ENCODE measurements at regions not wholly inside any gene's neighbourhood (a gene's known extent, or its start where the extent isn't known, plus 50 kb on each side); places are given as distances from the start of the nearest gene placed in this dataset.

GRCh38 chr4:53929955-53930798 lies 134.2 kb downstream of the CHIC2 start:
- Histone ChIP-seq H3K27me3 (ENCODE audit: control insufficient read depth, insufficient read depth, low read length) (no peaks in the 10 kb centered on the region), H3K4me3 (ENCODE audit: low read depth, low read length) (no peak overlapping the region), H3K27ac (ENCODE audit: low read depth, low read length) (peak overlapping the region; percentile 54), H3K9me3 (ENCODE audit: control insufficient read depth, insufficient read depth, low read length) (peaks cover 2% of the 10 kb centered on the region)
- ChIA-PET POLR2A (interaction anchor here (0.7 to 1.9 kb wide), 2 partner anchors 21 to 123 kb away, joined by 8 to 13 read pairs; no protein-coding TSS in a partner anchor), CTCF (interaction anchor here (0.7 to 4.1 kb wide), 26 partner anchors 10 to 453 kb away, joined by 3 to 22 read pairs (median 4); no protein-coding TSS in a partner anchor)
- DNase-seq (ENCODE audit: low read depth, low spot score) = peak; percentile 69
- peak; percentile 73 for TF ChIP-seq CTCF (IDR thresholded peaks at IDR 0.05; ENCODE audit: low read depth, low read length)

- H3K9me3 ChIP-seq (ENCODE audit: control insufficient read depth, insufficient read depth, low read length) = peaks cover 2% of the 10 kb centered on the region
- TF ChIP-seq CTCF (IDR thresholded peaks at IDR 0.05; ENCODE audit: low read depth, low read length) = no peak
- no peak overlapping the region for H3K4me3 ChIP-seq (ENCODE audit: low read depth, low read length)
- CTCF ChIA-PET = interaction anchor here (0.7 to 4.1 kb wide), 25 partner anchors 9 to 1974 kb away, joined by 3 to 22 read pairs (median 4); no protein-coding TSS in a partner anchor
- POLR2A ChIA-PET = interaction anchor here (0.7 to 1.9 kb wide), 6 partner anchors 9 to 769 kb away, joined by 3 to 13 read pairs (median 4); no protein-coding TSS in a partner anchor
- no peak for DNase-seq (ENCODE audit: low read depth, low spot score)
- peak overlapping the region; percentile 54 for H3K27ac ChIP-seq (ENCODE audit: low read depth, low read length)
- no peaks in the 10 kb centered on the region for H3K27me3 ChIP-seq (ENCODE audit: control insufficient read depth, insufficient read depth, low read length)
Observed at GRCh38 chr4:53929311-53929710, 135.1 kb downstream of the CHIC2 start.

- POLR2A ChIA-PET = interaction anchor here (0.7 to 1.9 kb wide), 5 partner anchors 9 to 768 kb away, joined by 3 to 13 read pairs (median 4); no protein-coding TSS in a partner anchor
Observed at GRCh38 chr4:53928825-53929224, 135.6 kb downstream of the CHIC2 start.

GRCh38 chr4:53925050-53925605 lies 139.3 kb downstream of the CHIC2 start:
- DNase-seq (ENCODE audit: low read depth, low spot score) = no peak
- CTCF ChIA-PET = no interaction called here
- POLR2A ChIA-PET = no interaction called here
- Histone ChIP-seq H3K27ac (ENCODE audit: low read depth, low read length) (no peak overlapping the region), H3K27me3 (ENCODE audit: control insufficient read depth, insufficient read depth, low read length) (no peaks in the 10 kb centered on the region), H3K9me3 (ENCODE audit: control insufficient read depth, insufficient read depth, low read length) (peaks cover 2% of the 10 kb centered on the region; the same call in 1 of the 2 replicates), H3K4me3 (ENCODE audit: low read depth, low read length) (no peak overlapping the region)
- TF ChIP-seq CTCF (IDR thresholded peaks at IDR 0.05; ENCODE audit: low read depth, low read length) = no peak

More at GRCh38 chr4:53928825-53929224, 135.6 kb downstream of the CHIC2 start:
- no peak overlapping the region for H3K27ac ChIP-seq (ENCODE audit: low read depth, low read length)
- CTCF ChIA-PET = interaction anchor here (0.6 to 4.1 kb wide), 16 partner anchors 8 to 1974 kb away, joined by 3 to 22 read pairs (median 6); no protein-coding TSS in a partner anchor
- peaks cover 2% of the 10 kb centered on the region for H3K9me3 ChIP-seq (ENCODE audit: control insufficient read depth, insufficient read depth, low read length)
- no peak for TF ChIP-seq CTCF (IDR thresholded peaks at IDR 0.05; ENCODE audit: low read depth, low read length)
- no peaks in the 10 kb centered on the region for H3K27me3 ChIP-seq (ENCODE audit: control insufficient read depth, insufficient read depth, low read length)
- peak; percentile 76 for DNase-seq (ENCODE audit: low read depth, low spot score)
- no peak overlapping the region for H3K4me3 ChIP-seq (ENCODE audit: low read depth, low read length)
